C4-2B (cell line): ENCODE measurements at regions not wholly inside any gene's neighbourhood (a gene's known extent, or its start where the extent isn't known, plus 50 kb on each side); places are given as distances from the start of the nearest gene placed in this dataset.

ENCODE experiments used
- ZFX ChIP-seq: fragments of 450-650 bp; IDR thresholded peaks from 2 replicates; pipeline ENCODE4 v1.6.1; 2017
- TF ChIP-seq, protein P1 (sequence below): fragments of 450-650 bp; conservative IDR thresholded peaks from 2 replicates; pipeline ENCODE4 v1.5.1; 2017; ENCODE audit warnings: mild to moderate bottlenecking

GRCh38 chr9:107713470-107713869 lies 223.9 kb upstream of the KLF4 start:
- TF ChIP-seq, protein P1, sequence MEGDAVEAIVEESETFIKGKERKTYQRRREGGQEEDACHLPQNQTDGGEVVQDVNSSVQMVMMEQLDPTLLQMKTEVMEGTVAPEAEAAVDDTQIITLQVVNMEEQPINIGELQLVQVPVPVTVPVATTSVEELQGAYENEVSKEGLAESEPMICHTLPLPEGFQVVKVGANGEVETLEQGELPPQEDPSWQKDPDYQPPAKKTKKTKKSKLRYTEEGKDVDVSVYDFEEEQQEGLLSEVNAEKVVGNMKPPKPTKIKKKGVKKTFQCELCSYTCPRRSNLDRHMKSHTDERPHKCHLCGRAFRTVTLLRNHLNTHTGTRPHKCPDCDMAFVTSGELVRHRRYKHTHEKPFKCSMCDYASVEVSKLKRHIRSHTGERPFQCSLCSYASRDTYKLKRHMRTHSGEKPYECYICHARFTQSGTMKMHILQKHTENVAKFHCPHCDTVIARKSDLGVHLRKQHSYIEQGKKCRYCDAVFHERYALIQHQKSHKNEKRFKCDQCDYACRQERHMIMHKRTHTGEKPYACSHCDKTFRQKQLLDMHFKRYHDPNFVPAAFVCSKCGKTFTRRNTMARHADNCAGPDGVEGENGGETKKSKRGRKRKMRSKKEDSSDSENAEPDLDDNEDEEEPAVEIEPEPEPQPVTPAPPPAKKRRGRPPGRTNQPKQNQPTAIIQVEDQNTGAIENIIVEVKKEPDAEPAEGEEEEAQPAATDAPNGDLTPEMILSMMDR, result no peak
- no peak for TF ChIP-seq ZFX
